ENCODE measurements at regions not wholly inside any gene's neighbourhood (a gene's known extent, or its start where the extent isn't known, plus 50 kb on each side); places are given as distances from the start of the nearest gene placed in this dataset.
A peak's percentile ranks its signal among the peaks of the same experiment; 100 is the strongest.

- no peak for DNase-seq
Observed at GRCh38 chr2:120884472-120885290, 149.0 kb downstream of the GLI2 start.

- no peak for DNase-seq
Observed at GRCh38 chr2:120885321-120885720, 149.7 kb downstream of the GLI2 start.

GRCh38 chr2:120885749-120886148, 150.1 kb downstream of the GLI2 start:
- DNase-seq: no peak

- DNase-seq: no peak
Observed at GRCh38 chr2:120886534-120887319, 151.1 kb downstream of the GLI2 start.

GRCh38 chr2:120887320-120887697, 151.6 kb downstream of the GLI2 start:
- no peak for DNase-seq

- DNase-seq: no peak
Observed at GRCh38 chr2:120887741-120888231, 152.1 kb downstream of the GLI2 start.

GRCh38 chr2:120888851-120889250, 153.2 kb downstream of the GLI2 start:
- DNase-seq: no peak

- no peak for DNase-seq
Observed at GRCh38 chr2:120889936-120890335, 154.3 kb downstream of the GLI2 start.

- DNase-seq: peak in 1 of 2 experiments; percentile 30
Observed at GRCh38 chr2:120890566-120891360, 155.1 kb downstream of the GLI2 start.

GRCh38 chr2:120892271-120892966, 156.8 kb downstream of the GLI2 start:
- no peak for DNase-seq

- no peak for DNase-seq
Observed at GRCh38 chr2:120892967-120893667, 157.4 kb downstream of the GLI2 start.

- DNase-seq: peak in 1 of 2 experiments; percentile 33
Observed at GRCh38 chr2:120893811-120894584, 158.3 kb downstream of the GLI2 start.

- no peak for DNase-seq
Observed at GRCh38 chr2:120894966-120895365, 159.3 kb downstream of the GLI2 start.

- no peak for DNase-seq
Observed at GRCh38 chr2:120896126-120896525, 160.5 kb downstream of the GLI2 start.

- no peak for DNase-seq
Observed at GRCh38 chr2:120896901-120897300, 161.2 kb downstream of the GLI2 start.

- DNase-seq: no peak
Observed at GRCh38 chr2:120897399-120897798, 161.7 kb downstream of the GLI2 start.

GRCh38 chr2:120898496-120898895, 162.8 kb downstream of the GLI2 start:
- no peak for DNase-seq

GRCh38 chr2:120898961-120899750, 163.5 kb downstream of the GLI2 start:
- DNase-seq: no peak

GRCh38 chr2:120899771-120900170, 164.1 kb downstream of the GLI2 start:
- peak in 1 of 2 experiments; percentile 55 for DNase-seq

GRCh38 chr2:120901201-120901600, 165.5 kb downstream of the GLI2 start:
- DNase-seq: no peak

Measured in NCI-H526 (cell line).